ENCODE measurements at regions not wholly inside any gene's neighbourhood (a gene's known extent, or its start where the extent isn't known, plus 50 kb on each side); places are given as distances from the start of the nearest gene placed in this dataset.

DNA sequence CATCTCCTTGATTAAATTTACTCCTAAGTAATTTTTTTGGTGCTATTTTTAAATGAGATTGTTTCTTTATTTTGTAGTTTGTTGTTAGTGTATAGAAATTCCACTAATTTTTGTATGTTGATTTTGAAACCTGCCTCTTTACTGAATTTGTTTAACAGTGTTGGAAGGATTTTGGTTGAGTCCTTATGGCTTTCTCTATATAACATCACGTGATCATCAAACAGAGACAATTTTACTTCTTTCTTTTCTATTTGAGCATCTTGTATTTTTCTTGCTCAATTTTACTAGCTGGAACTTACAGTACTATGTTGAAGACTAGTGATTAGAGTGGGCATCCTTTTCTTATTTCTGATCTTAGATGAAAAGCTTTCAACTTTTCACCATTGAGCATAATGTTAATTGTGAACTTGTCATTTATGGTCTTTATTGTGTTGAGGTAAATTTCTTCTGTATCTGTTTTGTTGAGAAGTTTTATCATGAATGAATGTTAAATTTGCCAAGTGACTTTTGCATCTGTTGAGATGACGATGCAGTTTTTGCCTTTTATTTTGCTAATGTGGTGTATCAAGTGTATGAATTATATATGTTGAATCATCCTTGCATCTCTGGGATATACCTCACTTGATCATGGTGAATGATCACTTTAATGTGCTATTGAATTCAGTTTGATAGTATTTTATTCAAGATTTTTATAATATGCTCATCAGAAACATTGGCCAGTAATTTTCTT, 645.3 kb upstream of the DDX18 start:
- Histone ChIP-seq H3K36me3 (ENCODE audit: low read depth) (no peaks in the 10 kb centered on the region), H3K4me1 (ENCODE audit: low read depth) (no peaks in the 10 kb centered on the region), H3K9me3 (peaks cover 10% of the 10 kb centered on the region), H3K4me3 (no peak overlapping the region)
- intact Hi-C loops (cut with DNase I, micrococcal nuclease), result no loop called here
- TF ChIP-seq, protein P1, sequence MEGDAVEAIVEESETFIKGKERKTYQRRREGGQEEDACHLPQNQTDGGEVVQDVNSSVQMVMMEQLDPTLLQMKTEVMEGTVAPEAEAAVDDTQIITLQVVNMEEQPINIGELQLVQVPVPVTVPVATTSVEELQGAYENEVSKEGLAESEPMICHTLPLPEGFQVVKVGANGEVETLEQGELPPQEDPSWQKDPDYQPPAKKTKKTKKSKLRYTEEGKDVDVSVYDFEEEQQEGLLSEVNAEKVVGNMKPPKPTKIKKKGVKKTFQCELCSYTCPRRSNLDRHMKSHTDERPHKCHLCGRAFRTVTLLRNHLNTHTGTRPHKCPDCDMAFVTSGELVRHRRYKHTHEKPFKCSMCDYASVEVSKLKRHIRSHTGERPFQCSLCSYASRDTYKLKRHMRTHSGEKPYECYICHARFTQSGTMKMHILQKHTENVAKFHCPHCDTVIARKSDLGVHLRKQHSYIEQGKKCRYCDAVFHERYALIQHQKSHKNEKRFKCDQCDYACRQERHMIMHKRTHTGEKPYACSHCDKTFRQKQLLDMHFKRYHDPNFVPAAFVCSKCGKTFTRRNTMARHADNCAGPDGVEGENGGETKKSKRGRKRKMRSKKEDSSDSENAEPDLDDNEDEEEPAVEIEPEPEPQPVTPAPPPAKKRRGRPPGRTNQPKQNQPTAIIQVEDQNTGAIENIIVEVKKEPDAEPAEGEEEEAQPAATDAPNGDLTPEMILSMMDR (IDR thresholded peaks at IDR 0.05), result no peak
- ATAC-seq (no peak), DNase-seq (no peak)

DNA sequence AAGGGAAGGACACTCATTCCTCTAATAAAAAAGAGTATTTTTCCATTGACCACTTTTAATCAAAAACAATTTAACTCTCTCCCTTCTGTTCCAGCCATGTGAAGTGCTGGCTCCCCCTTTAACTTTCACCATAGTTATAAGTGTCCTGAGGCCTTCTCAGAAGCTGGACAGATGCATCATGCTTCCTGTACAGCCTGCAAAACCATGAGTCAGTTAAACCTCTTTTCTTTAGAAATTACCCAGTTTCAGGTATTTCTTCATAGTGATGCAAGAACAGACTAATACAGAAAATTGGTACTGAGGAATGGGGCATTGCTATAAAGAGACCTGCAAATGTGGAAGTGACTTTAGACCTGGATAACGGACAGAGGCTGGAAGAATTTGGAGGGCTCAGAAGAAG, 643.6 kb upstream of the DDX18 start:
- TF ChIP-seq, protein P1 (IDR thresholded peaks at IDR 0.05), result no peak
- DNase-seq (no peak), ATAC-seq (no peak)
- Histone ChIP-seq H3K4me1 (ENCODE audit: low read depth) (no peaks in the 10 kb centered on the region), H3K4me3 (no peak overlapping the region), H3K36me3 (ENCODE audit: low read depth) (no peaks in the 10 kb centered on the region), H3K9me3 (peaks cover 10% of the 10 kb centered on the region)
- intact Hi-C loops (cut with DNase I, micrococcal nuclease), result no loop called here

DNA sequence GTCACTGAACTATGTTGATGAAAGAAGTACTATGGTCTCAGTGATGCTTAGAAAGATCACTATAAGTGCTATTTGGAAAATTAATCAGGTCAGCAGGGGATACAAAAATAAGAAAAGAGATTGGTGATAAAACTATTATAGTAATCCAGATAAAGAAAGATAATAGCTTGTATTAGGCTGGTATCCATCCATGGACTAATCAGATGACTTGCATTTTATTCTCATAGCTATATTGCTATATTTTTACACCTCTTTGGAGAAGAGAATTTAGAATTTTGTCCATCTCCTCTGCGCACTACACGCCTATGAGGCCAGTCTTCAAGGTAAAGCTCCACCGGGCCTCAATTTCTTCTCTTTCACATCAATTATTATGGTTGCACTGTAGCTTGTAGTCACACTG, 635.1 kb upstream of the DDX18 start:
- TF ChIP-seq, protein P1 (IDR thresholded peaks at IDR 0.05), result no peak

DNA sequence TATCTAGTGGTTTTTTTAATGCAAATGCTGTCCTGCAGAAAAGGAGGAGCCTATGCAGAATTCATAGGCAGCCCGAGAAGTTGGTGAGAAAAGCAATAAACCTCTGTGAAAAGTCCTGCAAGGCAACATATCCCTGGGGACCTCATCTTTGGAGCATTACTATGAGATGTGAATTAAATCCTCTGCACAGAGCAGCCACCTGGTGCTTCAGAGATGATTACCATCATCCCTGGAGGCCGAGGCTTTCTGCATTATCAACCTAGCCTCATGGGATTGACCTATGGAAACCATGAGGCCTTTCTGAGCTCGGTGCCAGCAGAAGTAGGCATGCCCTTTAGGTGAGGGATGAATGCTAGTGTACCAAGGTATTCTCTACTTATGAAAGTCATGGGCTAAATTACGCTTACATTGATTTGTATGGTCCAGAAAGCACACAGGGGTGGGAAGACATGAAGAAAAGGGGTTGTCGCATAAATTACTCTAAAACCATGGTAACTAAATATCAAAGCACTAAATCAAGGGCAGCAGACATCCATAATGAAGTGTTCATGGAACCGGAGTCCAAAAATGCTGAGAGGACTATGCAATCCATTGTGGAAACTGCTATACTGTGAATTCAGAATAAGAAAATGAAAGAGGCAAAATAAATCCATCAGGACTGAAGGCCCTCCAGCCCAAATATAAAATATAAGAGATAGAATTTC, 623.5 kb upstream of the DDX18 start:
- TF ChIP-seq, protein P1 (IDR thresholded peaks at IDR 0.05), result no peak
- Histone ChIP-seq H3K36me3 (ENCODE audit: low read depth) (no peaks in the 10 kb centered on the region), H3K9me3 (no peaks in the 10 kb centered on the region), H3K4me3 (no peak overlapping the region), H3K4me1 (ENCODE audit: low read depth) (no peaks in the 10 kb centered on the region)
- no peak for DNase-seq
- ATAC-seq, result no peak
- intact Hi-C loops (cut with DNase I, micrococcal nuclease), result no loop called here

More for the DNA sequence above, 635.1 kb upstream of the DDX18 start:
- Histone ChIP-seq H3K9me3 (no peaks in the 10 kb centered on the region), H3K4me1 (ENCODE audit: low read depth) (no peaks in the 10 kb centered on the region), H3K36me3 (ENCODE audit: low read depth) (no peaks in the 10 kb centered on the region), H3K4me3 (no peak overlapping the region)
- DNase-seq, result no peak
- no peak for ATAC-seq
- intact Hi-C loops (cut with DNase I, micrococcal nuclease), result no loop called here

DNA sequence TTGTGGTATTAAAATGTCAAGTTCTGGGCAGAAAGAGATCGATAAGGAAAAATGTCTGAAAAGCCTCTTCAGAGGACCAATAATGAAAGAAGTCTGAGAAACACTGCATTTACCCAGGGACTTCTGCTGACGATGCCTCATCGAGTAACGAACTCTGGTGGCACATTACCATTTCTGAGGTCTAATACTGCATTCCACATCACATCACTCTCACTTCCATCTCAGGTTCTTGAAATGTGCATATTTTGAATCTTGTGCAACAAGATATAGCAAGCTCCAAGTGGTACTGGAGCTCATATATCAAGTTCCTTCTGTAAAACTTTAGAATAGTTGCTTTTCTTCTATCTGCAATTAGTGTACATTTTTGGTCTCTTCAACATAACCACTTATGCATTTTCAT, 619.1 kb upstream of the DDX18 start:
- no peak for ATAC-seq
- TF ChIP-seq, protein P1 (IDR thresholded peaks at IDR 0.05), result no peak

More for the DNA sequence above, 619.1 kb upstream of the DDX18 start:
- no peaks in the 10 kb centered on the region for H3K9me3 ChIP-seq
- intact Hi-C loops (cut with DNase I, micrococcal nuclease), result no loop called here
- no peak overlapping the region for H3K4me3 ChIP-seq
- H3K4me1 ChIP-seq (ENCODE audit: low read depth), result no peaks in the 10 kb centered on the region
- no peak for DNase-seq
- H3K36me3 ChIP-seq (ENCODE audit: low read depth), result no peaks in the 10 kb centered on the region
